Neural progenitor cell (in vitro differentiated cells): ENCODE measurements at regions not wholly inside any gene's neighbourhood (a gene's known extent, or its start where the extent isn't known, plus 50 kb on each side); places are given as distances from the start of the nearest gene placed in this dataset.

ENCODE experiments used
- EZH2 ChIP-seq: fragments of 200-600 bp; sonication (generic); IDR thresholded peaks from 2 replicates; pipeline ENCODE4 v1.6.1; 2017; ENCODE audit warnings: antibody characterized with exemption, mild to moderate bottlenecking, moderate library complexity
- TF ChIP-seq, protein P1 (sequence below): fragments of 200-600 bp; sonication (generic); IDR thresholded peaks from 2 replicates; pipeline ENCODE4 v1.5.1; 2017; ENCODE audit warnings: antibody characterized with exemption, mild to moderate bottlenecking

DNA sequence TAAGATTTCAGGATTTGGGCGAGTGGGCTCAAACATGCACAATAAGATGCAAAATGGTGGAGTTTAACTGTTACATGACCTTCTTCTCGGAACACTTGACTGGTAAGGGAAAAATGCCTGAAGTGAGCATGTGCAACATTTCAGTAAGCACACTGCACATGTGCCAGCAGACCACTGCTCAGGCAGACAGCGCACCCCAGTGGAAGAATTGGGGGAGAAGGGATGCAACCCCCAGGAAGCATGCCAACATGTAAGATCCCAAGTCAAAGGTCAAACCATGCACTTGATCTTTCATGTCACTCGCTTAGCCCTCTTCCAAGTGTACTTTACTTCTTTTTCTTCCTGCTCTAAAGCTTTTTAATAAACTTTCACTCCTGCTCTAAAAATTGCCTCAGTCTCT, 256.3 kb downstream of the CENPC start:
- TF ChIP-seq EZH2, result no peak
- TF ChIP-seq, protein P1, sequence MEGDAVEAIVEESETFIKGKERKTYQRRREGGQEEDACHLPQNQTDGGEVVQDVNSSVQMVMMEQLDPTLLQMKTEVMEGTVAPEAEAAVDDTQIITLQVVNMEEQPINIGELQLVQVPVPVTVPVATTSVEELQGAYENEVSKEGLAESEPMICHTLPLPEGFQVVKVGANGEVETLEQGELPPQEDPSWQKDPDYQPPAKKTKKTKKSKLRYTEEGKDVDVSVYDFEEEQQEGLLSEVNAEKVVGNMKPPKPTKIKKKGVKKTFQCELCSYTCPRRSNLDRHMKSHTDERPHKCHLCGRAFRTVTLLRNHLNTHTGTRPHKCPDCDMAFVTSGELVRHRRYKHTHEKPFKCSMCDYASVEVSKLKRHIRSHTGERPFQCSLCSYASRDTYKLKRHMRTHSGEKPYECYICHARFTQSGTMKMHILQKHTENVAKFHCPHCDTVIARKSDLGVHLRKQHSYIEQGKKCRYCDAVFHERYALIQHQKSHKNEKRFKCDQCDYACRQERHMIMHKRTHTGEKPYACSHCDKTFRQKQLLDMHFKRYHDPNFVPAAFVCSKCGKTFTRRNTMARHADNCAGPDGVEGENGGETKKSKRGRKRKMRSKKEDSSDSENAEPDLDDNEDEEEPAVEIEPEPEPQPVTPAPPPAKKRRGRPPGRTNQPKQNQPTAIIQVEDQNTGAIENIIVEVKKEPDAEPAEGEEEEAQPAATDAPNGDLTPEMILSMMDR, result peak; percentile 71
